Activated T-cell treated with anti-CD3 and anti-CD28 coated beads, Interleukin-2, amount 50 U/mL, for 24 hours (primary cell): ENCODE measurements at regions not wholly inside any gene's neighbourhood (a gene's known extent, or its start where the extent isn't known, plus 50 kb on each side); places are given as distances from the start of the nearest gene placed in this dataset.

Source experiments
- DNase-seq: peaks from one replicate; pipeline ENCODE4 v3.0.0-alpha.2; 2020
- H3K27ac Mint-ChIP-seq: 2 replicates; pipeline ENCODE4 v1.8.0; 2020; ENCODE audit warnings: mild to moderate bottlenecking, mixed read lengths
- H3K27me3 Mint-ChIP-seq: 2 replicates; pipeline ENCODE4 v1.8.0; 2020; ENCODE audit warnings: mixed read lengths
- H3K36me3 Mint-ChIP-seq: 2 replicates; pipeline ENCODE4 v1.8.0; 2020; ENCODE audit warnings: low read depth, mixed read lengths
- H3K4me1 Mint-ChIP-seq: 2 replicates; pipeline ENCODE4 v1.8.0; 2020; ENCODE audit warnings: low read depth, mixed read lengths
- H3K4me3 Mint-ChIP-seq: 2 replicates; pipeline ENCODE4 v1.8.0; 2020; ENCODE audit warnings: mild to moderate bottlenecking, moderate library complexity, mixed read lengths
- H3K9me3 Mint-ChIP-seq: 2 replicates; pipeline ENCODE4 v1.8.0; 2020; ENCODE audit warnings: mixed read lengths

DNA sequence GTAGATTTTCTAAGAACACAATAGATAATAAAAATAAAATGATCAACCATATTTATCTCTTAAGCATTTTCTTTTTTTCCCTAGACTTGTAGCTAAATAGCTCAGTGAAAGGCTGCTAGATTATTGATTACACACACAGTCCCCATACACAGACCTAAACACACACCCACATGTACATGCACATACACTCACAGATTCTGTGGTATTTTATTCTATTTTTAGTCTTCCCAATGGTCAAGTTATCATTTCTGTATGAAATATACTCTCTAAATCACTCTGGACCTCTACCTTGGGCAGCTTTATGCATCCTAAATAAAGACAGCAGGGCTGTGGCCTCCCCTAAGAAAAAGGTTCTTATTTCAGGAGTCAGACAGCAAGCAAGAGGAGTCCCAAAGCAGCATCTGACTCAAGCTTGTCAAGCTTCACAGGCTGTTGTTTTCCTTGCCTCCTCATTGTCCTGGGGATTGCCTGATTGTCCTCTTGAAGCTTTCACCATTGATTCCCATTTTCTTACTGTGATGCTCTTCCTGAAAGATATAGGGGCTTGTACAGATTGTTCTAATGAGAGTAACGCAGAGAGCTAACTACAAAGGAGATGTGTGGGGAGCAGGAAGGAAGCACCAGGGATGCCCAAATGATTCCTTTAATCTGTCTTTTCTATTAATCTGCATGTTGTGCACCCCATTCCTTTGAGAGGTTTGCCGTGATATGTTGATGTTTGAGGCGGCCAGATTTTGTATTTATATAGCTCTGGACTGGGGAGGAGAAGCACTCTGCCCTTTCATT, 986.5 kb downstream of the PCDH17 start:
- H3K4me1 Mint-ChIP-seq = no peaks in the 10 kb centered on the region
- peaks cover 19% of the 10 kb centered on the region for H3K9me3 Mint-ChIP-seq
- H3K27me3 Mint-ChIP-seq = no peaks in the 10 kb centered on the region
- H3K36me3 Mint-ChIP-seq = no peaks in the 10 kb centered on the region
- no peak for DNase-seq
- H3K4me3 Mint-ChIP-seq = no peak overlapping the region
- H3K27ac Mint-ChIP-seq = no peak overlapping the region

- no peak overlapping the region for H3K4me3 Mint-ChIP-seq
- H3K36me3 Mint-ChIP-seq = no peaks in the 10 kb centered on the region
- no peak for DNase-seq
- H3K9me3 Mint-ChIP-seq = peaks cover 9% of the 10 kb centered on the region
- no peaks in the 10 kb centered on the region for H3K4me1 Mint-ChIP-seq
- no peak overlapping the region for H3K27ac Mint-ChIP-seq
- no peaks in the 10 kb centered on the region for H3K27me3 Mint-ChIP-seq
Observed at GRCh38 chr13:58619396-58620113, 988.0 kb downstream of the PCDH17 start.

DNA sequence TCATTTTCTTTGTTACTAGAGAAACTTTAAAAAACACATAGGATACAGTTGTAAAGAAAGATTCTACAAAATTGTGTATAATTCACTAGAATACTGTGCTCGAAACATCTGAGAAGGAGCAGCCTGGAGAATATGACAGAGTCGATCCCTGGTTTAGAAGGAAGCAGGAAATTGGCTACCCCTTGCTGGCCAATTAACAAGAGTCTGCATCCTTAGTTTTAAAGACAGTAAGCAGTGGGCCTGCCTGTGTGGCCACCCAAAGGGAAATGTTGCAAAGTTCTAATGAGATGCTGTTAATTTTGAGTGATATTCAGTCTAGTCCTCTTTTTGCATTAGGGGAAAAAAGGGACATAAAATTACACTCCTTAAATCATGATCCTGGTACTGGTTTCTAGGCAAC, 988.6 kb downstream of the PCDH17 start:
- no peaks in the 10 kb centered on the region for H3K27me3 Mint-ChIP-seq
- no peak overlapping the region for H3K4me3 Mint-ChIP-seq

DNA sequence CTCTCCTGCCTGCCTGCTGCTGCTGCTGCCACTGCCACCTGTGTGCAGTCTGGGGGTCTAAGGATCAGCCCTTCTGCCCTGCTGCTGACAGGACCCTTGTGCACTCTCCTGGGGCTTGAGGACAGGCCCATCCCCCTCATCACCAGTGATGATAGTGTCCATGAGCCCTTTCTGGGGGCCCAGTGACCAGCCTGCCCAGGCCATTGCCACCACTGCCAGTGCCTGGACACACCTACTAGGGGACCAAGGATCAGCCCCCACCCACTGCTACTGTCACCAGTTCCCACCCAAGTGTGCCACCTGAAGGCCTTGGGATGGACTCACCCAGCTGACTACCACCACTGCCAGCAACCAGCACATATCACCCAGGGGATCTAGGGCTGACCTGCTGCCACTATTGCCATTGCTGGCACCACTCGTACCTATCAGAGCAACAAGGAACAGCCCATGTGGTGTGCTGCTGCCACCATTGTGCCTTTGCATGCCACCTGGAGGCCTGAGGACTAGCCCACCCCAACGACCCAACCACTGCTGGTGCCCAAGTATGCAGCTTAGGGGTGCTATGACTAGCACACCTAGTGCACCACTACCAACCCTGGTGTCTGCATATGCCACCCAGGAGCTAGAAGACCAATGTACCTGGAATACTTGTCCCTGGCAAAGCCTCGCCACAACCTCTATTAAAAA, 994.3 kb downstream of the PCDH17 start:
- DNase-seq = no peak
- no peaks in the 10 kb centered on the region for H3K4me1 Mint-ChIP-seq
- no peaks in the 10 kb centered on the region for H3K36me3 Mint-ChIP-seq
- H3K27ac Mint-ChIP-seq = no peak overlapping the region
- H3K9me3 Mint-ChIP-seq = peaks cover 7% of the 10 kb centered on the region
- no peaks in the 10 kb centered on the region for H3K27me3 Mint-ChIP-seq
- no peak overlapping the region for H3K4me3 Mint-ChIP-seq

More for the DNA sequence above, 988.6 kb downstream of the PCDH17 start:
- Mint-ChIP-seq H3K9me3 (peaks cover 6% of the 10 kb centered on the region), H3K36me3 (no peaks in the 10 kb centered on the region), H3K4me1 (no peaks in the 10 kb centered on the region), H3K27ac (no peak overlapping the region)
- DNase-seq = no peak

- no peak overlapping the region for H3K4me3 Mint-ChIP-seq
- no peaks in the 10 kb centered on the region for H3K4me1 Mint-ChIP-seq
- peaks cover 11% of the 10 kb centered on the region for H3K9me3 Mint-ChIP-seq
- no peak for DNase-seq
- H3K27ac Mint-ChIP-seq = no peak overlapping the region
- no peaks in the 10 kb centered on the region for H3K36me3 Mint-ChIP-seq
- no peaks in the 10 kb centered on the region for H3K27me3 Mint-ChIP-seq
Observed at GRCh38 chr13:58630794-58631193, 999.2 kb downstream of the PCDH17 start.

- H3K27ac Mint-ChIP-seq = no peak overlapping the region
- no peaks in the 10 kb centered on the region for H3K27me3 Mint-ChIP-seq
- peaks cover 4% of the 10 kb centered on the region for H3K9me3 Mint-ChIP-seq
- no peaks in the 10 kb centered on the region for H3K4me1 Mint-ChIP-seq
- H3K36me3 Mint-ChIP-seq = no peaks in the 10 kb centered on the region
- DNase-seq = no peak
- no peak overlapping the region for H3K4me3 Mint-ChIP-seq
Observed at GRCh38 chr13:58633226-58633625, 1001.7 kb downstream of the PCDH17 start.

- H3K27ac Mint-ChIP-seq = no peak overlapping the region
- H3K9me3 Mint-ChIP-seq = peaks cover 10% of the 10 kb centered on the region
- no peak overlapping the region for H3K4me3 Mint-ChIP-seq
- H3K4me1 Mint-ChIP-seq = no peaks in the 10 kb centered on the region
- H3K36me3 Mint-ChIP-seq = no peaks in the 10 kb centered on the region
- no peaks in the 10 kb centered on the region for H3K27me3 Mint-ChIP-seq
- no peak for DNase-seq
Observed at GRCh38 chr13:58655086-58655485, 1023.5 kb downstream of the PCDH17 start.

GRCh38 chr13:58660826-58661225, 1029.3 kb downstream of the PCDH17 start:
- H3K9me3 Mint-ChIP-seq = peaks cover 11% of the 10 kb centered on the region
- H3K4me1 Mint-ChIP-seq = no peaks in the 10 kb centered on the region
- no peak overlapping the region for H3K27ac Mint-ChIP-seq
- H3K36me3 Mint-ChIP-seq = no peaks in the 10 kb centered on the region
- no peaks in the 10 kb centered on the region for H3K27me3 Mint-ChIP-seq
- no peak overlapping the region for H3K4me3 Mint-ChIP-seq
- no peak for DNase-seq

DNA sequence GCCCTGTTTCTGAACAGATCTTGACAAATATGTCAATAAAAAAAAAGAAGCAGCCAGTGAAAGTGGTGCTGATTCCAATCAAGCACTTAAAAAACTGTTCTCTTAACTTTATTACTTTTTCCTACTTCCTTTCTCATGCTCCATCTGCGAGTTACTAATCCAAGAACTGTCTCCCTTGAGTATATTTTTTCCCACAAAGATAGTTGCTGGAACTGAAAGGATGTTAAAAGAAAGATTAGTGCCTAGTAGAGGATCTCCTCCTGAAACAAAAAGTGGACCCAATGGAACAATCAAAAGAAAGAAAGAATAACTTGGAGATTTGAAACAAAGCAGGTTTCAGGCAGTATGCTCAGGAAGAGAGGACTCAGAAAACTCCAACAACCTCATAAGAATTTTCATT, 1034.8 kb downstream of the PCDH17 start:
- Mint-ChIP-seq H3K4me1 (no peaks in the 10 kb centered on the region), H3K36me3 (no peaks in the 10 kb centered on the region), H3K9me3 (no peaks in the 10 kb centered on the region), H3K27me3 (no peaks in the 10 kb centered on the region), H3K4me3 (no peak overlapping the region), H3K27ac (no peak overlapping the region)
- DNase-seq = no peak

- Mint-ChIP-seq H3K4me3 (no peak overlapping the region), H3K9me3 (no peaks in the 10 kb centered on the region), H3K27ac (no peak overlapping the region), H3K4me1 (no peaks in the 10 kb centered on the region), H3K27me3 (no peaks in the 10 kb centered on the region), H3K36me3 (no peaks in the 10 kb centered on the region)
- no peak for DNase-seq
Observed at GRCh38 chr13:58667096-58667495, 1035.6 kb downstream of the PCDH17 start.

GRCh38 chr13:58680115-58680514, 1048.6 kb downstream of the PCDH17 start:
- Mint-ChIP-seq H3K27me3 (no peaks in the 10 kb centered on the region), H3K4me3 (no peak overlapping the region), H3K36me3 (no peaks in the 10 kb centered on the region), H3K27ac (no peak overlapping the region), H3K9me3 (peaks cover 11% of the 10 kb centered on the region), H3K4me1 (no peaks in the 10 kb centered on the region)
- no peak for DNase-seq

GRCh38 chr13:58682616-58683015, 1051.1 kb downstream of the PCDH17 start:
- Mint-ChIP-seq H3K4me3 (no peak overlapping the region), H3K27me3 (no peaks in the 10 kb centered on the region), H3K36me3 (no peaks in the 10 kb centered on the region), H3K27ac (no peak overlapping the region), H3K9me3 (peaks cover 15% of the 10 kb centered on the region), H3K4me1 (no peaks in the 10 kb centered on the region)
- no peak for DNase-seq

- H3K27ac Mint-ChIP-seq = no peak overlapping the region
- H3K4me3 Mint-ChIP-seq = no peak overlapping the region
- no peaks in the 10 kb centered on the region for H3K4me1 Mint-ChIP-seq
- H3K9me3 Mint-ChIP-seq = peaks cover 15% of the 10 kb centered on the region
- H3K27me3 Mint-ChIP-seq = no peaks in the 10 kb centered on the region
- no peaks in the 10 kb centered on the region for H3K36me3 Mint-ChIP-seq
- no peak for DNase-seq
Observed at GRCh38 chr13:58687148-58687547, 1055.6 kb downstream of the PCDH17 start.

GRCh38 chr13:58698531-58698930, 1067.0 kb downstream of the PCDH17 start:
- Mint-ChIP-seq H3K27me3 (no peaks in the 10 kb centered on the region), H3K9me3 (peaks cover 12% of the 10 kb centered on the region), H3K4me1 (no peaks in the 10 kb centered on the region), H3K4me3 (no peak overlapping the region), H3K27ac (no peak overlapping the region), H3K36me3 (no peaks in the 10 kb centered on the region)
- no peak for DNase-seq

- Mint-ChIP-seq H3K4me3 (no peak overlapping the region), H3K36me3 (no peaks in the 10 kb centered on the region), H3K4me1 (no peaks in the 10 kb centered on the region), H3K27me3 (no peaks in the 10 kb centered on the region), H3K9me3 (peaks cover 18% of the 10 kb centered on the region), H3K27ac (no peak overlapping the region)
- DNase-seq = no peak
Observed at GRCh38 chr13:58704953-58705352, 1073.4 kb downstream of the PCDH17 start.
